ENCODE measurements at regions not wholly inside any gene's neighbourhood (a gene's known extent, or its start where the extent isn't known, plus 50 kb on each side); places are given as distances from the start of the nearest gene placed in this dataset.
A peak's percentile ranks its signal among the peaks of the same experiment; 100 is the strongest.

- TF ChIP-seq CTCF (IDR thresholded peaks at IDR 0.05) (no peak), POLR2A (IDR thresholded peaks at IDR 0.05) (no peak)
- H3K36me3 ChIP-seq (replicated peaks in 1 of 2; ENCODE audit: insufficient read depth in 1 of 2, low read depth in 2 of 2), result no peaks in the 10 kb centered on the region
- intact Hi-C loops (cut with DNase I), result no loop called here
- H3K27ac ChIP-seq, result no peak overlapping the region
- no peak overlapping the region for H3K4me3 ChIP-seq
- H3K27me3 ChIP-seq, result no peaks in the 10 kb centered on the region
- 58 to 66% methylated on average over 2 of the region's 2 CpGs for WGBS, 2 donors
- no peaks in the 10 kb centered on the region for H3K4me1 ChIP-seq
- ATAC-seq (no peak), DNase-seq (no peak)
- H3K9me3 ChIP-seq, result peaks cover 0 to 3% (median 0%) of the 10 kb centered on the region in 3 donors
Observed at GRCh38 chrX:147364896-147365295, 546.8 kb upstream of the FMR1 start.

GRCh38 chrX:147351644-147352043 is 537.1 kb upstream of the CXorf51A start:
- Histone ChIP-seq H3K9me3 (no peaks in the 10 kb centered on the region), H3K27me3 (no peaks in the 10 kb centered on the region), H3K4me3 (no peak overlapping the region), H3K27ac (no peak overlapping the region), H3K4me1 (no peaks in the 10 kb centered on the region), H3K36me3 (replicated peaks in 1 of 2; ENCODE audit: insufficient read depth in 1 of 2, low read depth in 2 of 2) (no peaks in the 10 kb centered on the region)
- ATAC-seq, result no peak
- DNase-seq, result no peak
- TF ChIP-seq CTCF (IDR thresholded peaks at IDR 0.05) (no peak), POLR2A (IDR thresholded peaks at IDR 0.05) (no peak)
- intact Hi-C loops (cut with DNase I), result no loop called here
- 77 to 78% methylated on average over 3 of the region's 3 CpGs for WGBS, 2 donors

GRCh38 chrX:147343467-147343866 is 528.9 kb upstream of the CXorf51A start:
- intact Hi-C loops (cut with DNase I), result no loop called here
- no peak for TF ChIP-seq POLR2A (IDR thresholded peaks at IDR 0.05)
- TF ChIP-seq CTCF (IDR thresholded peaks at IDR 0.05), result no peak
- no peak overlapping the region for H3K4me3 ChIP-seq
- no peaks in the 10 kb centered on the region for H3K4me1 ChIP-seq
- H3K9me3 ChIP-seq, result no peaks in the 10 kb centered on the region
- H3K27me3 ChIP-seq, result no peaks in the 10 kb centered on the region
- H3K27ac ChIP-seq, result no peak overlapping the region
- DNase-seq (no peak), ATAC-seq (no peak)
- H3K36me3 ChIP-seq (replicated peaks in 1 of 2; ENCODE audit: insufficient read depth in 1 of 2, low read depth in 2 of 2), result no peaks in the 10 kb centered on the region
- WGBS, 2 donors, result 73 to 78% methylated on average over 3 to 5 of the region's 6 CpGs

- no peak overlapping the region for H3K27ac ChIP-seq
- no peaks in the 10 kb centered on the region for H3K27me3 ChIP-seq
- ATAC-seq (no peak), DNase-seq (peak in 1 of 4 donors; percentile 12)
- no peaks in the 10 kb centered on the region for H3K9me3 ChIP-seq
- no peak overlapping the region for H3K4me3 ChIP-seq
- H3K4me1 ChIP-seq, result no peaks in the 10 kb centered on the region
- no peaks in the 10 kb centered on the region for H3K36me3 ChIP-seq (replicated peaks in 1 of 2; ENCODE audit: insufficient read depth in 1 of 2, low read depth in 2 of 2)
- intact Hi-C loops (cut with DNase I), result no loop called here
- TF ChIP-seq CTCF (IDR thresholded peaks at IDR 0.05) (no peak), POLR2A (IDR thresholded peaks at IDR 0.05) (no peak)
Observed at GRCh38 chrX:147342197-147342596, 527.7 kb upstream of the CXorf51A start.

- no peaks in the 10 kb centered on the region for H3K4me1 ChIP-seq
- DNase-seq (no peak), ATAC-seq (no peak)
- H3K4me3 ChIP-seq, result no peak overlapping the region
- H3K27ac ChIP-seq, result no peak overlapping the region
- no peaks in the 10 kb centered on the region for H3K9me3 ChIP-seq
- intact Hi-C loops (cut with DNase I), result no loop called here
- H3K36me3 ChIP-seq (replicated peaks in 1 of 2; ENCODE audit: insufficient read depth in 1 of 2, low read depth in 2 of 2), result no peaks in the 10 kb centered on the region
- TF ChIP-seq POLR2A (IDR thresholded peaks at IDR 0.05), result no peak
- no peak for TF ChIP-seq CTCF (IDR thresholded peaks at IDR 0.05)
- WGBS, 2 donors, result 66 to 79% methylated on average over 2 of the region's 2 CpGs
- no peaks in the 10 kb centered on the region for H3K27me3 ChIP-seq
Observed at GRCh38 chrX:147340947-147341346, 526.4 kb upstream of the CXorf51A start.
